NCI-H2029 (cell line): ENCODE measurements at regions not wholly inside any gene's neighbourhood (a gene's known extent, or its start where the extent isn't known, plus 50 kb on each side); places are given as distances from the start of the nearest gene placed in this dataset.
A peak's percentile ranks its signal among the peaks of the same experiment; 100 is the strongest.
"Not testable (repeated sequence)": the region's sequence is repeated elsewhere in the genome, so short reads cannot be mapped to it uniquely, and the experiment has no call there.

Experiments
- DNase-seq: peaks from one replicate; lab custom pipeline; 2025; lab: John Stamatoyannopoulos, UW

DNA sequence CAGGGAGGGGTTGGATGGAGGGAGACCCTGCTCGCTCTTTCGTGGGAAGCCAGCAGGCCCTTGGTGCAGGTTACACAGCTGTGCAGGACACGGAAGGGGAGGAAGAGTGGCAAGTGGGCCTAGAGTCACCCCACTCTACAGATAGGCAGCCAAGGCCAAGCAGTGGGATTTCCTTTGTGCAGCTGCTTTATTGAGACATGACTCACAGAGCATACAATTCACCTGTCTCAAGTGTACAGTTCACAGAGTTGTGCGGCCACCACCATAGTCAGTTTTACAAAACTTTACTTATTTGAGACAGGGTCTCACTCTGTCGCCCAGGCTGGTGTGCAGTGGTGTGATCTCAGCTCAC lies 91.2 kb upstream of the CIBAR2 start:
- DNase-seq = no peak

DNA sequence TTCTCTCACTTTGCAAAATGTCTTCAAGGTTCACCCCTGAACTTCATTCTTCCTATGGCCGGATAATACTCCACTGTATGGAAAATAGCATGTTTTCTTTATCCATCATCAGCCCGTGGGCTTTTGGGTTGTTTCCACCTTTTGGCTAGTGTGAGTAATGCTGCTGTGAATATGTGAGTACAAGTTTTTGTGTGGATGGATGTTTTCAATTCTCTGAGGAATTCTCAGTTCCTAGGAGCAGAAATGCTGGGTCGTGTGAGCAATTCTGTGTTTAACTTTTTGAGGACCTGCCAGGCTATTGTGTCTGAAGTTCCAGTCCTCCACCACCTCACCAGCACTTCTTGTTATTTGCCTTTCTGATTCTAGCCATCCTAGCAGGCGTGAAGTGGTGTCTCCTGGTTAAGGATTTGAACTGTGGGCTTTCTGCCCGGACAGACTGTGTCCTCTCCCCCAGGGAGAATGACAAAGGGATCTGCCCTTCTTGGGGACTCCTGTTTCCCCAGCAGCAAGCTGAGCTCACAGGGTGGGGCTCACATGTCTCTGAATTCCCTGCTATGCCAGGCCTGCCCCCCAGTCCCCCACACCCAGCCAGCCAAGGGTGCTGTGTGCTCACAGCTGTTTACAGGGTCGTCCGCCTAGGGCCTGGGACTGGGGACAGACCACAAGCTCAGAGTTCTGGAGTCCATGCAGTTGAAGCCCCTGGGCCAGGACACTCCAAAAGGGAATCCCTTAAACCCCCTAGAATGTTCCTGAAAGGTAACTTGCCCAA lies 92.2 kb upstream of the CIBAR2 start:
- DNase-seq = no peak

DNA sequence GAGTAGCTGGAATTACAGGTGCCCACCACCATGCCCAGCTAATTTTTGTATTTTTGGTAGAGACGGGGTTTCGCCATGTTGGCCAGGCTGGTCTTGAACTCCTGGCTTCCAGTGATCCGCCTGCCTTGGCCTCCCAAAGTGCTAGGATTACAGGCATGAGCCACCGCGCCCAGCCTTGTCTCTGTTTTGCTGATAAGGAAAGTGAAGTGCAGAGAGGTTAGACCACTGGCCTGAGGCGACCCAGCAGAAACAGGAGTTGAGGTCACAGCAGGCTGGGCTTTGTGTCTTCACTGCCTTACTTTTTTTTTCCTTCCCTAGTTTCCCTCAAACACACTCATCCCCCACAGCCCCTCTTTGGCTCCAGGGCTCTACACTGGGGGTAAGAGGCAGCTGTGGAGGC lies 93.0 kb upstream of the CIBAR2 start:
- not testable (repeated sequence) for DNase-seq

DNA sequence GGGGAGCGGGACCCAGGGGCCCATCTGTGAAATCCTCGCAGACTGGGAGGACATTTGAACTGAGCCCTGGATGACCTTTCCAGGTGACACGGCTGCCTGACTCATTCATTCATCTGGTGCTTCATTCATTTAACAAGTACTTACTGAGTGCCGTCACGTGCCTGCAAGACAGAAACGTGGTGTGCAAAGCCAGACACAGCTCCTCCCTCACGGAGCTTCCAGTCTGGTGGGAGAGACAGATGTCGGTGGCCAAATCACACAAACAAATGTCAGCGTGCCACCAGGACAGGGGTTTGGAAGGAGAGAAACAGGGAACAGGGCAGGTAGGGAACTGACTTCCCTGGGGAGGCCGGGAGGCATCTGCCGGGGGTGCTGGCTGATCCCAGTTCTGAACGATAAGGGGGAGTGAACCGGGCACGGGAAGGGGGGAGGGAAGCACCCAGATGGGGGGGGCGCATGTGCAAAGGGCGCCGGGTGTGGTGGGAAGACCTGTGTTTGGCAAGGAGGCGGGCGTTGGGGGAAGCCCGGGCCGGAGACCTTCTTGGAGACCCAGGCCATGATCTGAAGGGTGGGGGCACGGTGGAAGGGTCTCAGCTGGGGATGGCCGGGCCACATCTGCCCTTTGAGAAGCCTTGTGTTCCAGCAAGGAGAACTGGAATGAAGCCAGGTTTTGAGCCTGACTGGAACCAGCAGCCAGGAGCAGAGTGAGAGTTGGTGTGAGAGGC lies 93.6 kb upstream of the CIBAR2 start:
- DNase-seq = no peak

DNA sequence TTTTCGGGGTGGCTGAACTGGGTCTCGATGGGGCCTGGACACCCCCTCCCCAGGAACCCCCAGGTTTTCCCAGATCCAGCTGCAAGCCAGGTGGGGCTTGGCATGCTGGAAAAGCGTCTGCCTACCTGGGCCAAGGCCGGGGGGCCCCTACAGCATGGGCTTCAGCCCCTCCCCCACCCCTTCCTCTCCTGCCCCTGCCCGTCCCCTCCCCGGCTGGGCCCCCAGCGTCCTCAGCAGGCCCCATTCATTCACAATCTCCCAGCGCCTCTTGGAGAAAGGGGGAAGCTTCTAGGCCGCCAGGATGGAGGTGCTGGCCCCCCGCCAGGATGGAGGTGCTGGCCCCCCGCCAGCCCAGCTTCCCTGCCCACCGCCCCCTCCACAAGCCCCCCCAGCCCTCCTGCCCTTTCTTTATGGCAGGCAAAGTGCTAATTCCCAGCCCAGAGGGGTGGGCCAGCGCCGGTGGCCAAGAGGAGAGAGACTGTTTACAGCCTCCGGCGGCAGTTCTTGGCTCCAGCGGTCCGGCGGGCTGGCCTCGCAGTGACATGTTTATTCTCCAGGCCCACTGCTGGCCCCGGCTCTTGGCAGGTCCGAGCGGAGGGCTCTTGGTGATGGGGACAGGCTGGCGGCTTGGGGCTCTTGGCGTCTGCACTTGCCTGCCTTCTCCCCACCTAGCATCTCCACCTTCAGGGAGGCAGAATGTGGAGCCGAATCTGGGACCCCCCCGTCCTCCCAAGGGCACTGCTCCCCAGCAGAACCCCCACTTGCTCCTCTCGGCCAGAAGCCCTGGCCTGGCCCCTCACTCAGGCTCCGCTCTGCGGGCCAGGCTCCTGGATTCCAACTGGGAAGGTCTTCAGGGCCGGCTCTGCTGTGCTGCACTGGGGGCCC lies 94.4 kb upstream of the CIBAR2 start:
- DNase-seq = no peak

DNA sequence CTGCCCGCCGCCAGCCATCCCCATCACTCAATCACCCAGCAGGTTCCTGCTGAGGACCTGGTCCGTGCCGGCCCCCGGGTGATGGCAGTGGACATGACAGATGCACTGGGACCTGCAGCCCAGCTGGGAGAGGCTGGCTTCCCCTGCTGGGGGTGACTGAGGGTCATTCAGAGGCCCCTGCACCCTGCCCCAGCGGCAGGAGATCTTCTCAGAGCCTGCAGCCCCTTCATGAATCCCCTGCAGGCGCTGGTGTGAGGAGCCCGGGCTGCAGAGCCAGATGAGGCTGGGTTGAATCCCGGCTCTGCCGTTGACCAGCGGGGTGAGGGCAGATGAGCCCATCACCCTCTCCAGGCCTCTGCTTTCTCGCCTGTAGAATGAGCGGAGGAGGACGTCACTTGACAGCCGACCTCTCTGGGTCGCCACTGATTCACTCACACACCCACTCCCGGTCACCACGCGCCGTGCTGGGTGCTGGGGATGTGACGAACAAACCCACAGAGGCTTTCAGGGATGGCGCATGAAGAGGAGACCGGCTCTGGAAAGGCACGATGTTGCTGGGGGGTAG lies 95.2 kb upstream of the CIBAR2 start:
- DNase-seq = no peak

DNA sequence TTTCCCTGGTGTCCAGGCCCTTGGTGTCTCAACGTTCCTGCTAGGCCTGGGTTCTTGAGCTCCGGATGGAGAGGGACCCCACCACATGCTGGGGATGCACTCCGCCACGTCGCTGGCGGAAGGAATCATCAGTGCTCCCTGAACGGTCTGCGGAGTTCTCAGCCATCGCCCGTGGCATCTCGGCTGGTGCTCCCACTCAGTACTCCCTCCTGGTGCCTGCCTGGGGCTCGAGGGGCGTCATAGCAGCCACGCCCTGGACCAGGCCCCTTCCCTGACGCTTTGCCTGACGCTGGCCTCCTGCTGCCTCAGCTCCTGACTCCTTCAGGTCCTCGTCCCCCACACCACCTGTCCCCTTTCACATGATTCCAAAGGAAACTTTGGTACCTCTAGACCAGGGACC lies 95.9 kb upstream of the CIBAR2 start:
- no peak for DNase-seq

DNA sequence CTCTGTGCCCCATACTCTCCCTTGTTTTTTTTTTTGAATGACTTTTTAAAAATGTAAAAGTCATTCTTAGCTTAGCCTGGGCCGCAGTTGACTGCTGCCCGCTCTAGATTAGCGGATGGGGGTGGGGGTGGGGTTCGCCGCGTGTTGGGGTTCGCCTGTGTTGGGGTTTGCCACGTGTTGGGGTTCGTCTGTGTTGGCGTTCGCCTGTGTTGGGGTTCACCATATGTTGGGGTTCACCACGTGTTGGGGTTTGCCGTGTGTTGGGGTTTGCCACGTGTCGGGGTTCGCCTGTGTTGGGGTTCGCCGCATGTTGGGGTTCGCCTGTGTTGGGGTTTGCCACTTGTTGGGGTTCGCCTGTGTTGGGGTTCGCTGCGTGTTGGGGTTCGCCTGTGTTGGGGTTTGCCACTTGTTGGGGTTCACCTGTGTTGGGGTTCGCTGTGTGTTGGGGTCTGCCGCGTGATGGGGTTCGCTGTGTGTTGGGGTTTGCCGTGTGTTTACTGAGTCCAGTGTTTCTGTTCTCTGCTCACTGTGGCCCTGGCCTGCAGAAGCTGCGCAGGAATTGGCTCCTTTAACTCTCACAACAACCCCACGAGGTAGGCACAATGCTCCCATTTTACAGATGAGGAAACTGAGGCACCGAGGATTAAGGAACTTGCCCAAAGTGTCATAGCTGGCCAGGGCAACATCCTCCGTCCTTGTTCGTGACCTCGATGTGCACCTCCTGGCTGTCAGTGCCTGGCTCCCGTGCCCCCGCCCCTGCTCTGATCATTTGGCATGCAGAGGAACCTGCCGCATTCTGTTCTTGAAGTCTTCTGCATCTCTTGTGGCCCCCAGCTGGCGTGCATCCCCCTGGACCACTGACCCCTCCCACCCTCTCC lies 96.6 kb upstream of the CIBAR2 start:
- no peak for DNase-seq

DNA sequence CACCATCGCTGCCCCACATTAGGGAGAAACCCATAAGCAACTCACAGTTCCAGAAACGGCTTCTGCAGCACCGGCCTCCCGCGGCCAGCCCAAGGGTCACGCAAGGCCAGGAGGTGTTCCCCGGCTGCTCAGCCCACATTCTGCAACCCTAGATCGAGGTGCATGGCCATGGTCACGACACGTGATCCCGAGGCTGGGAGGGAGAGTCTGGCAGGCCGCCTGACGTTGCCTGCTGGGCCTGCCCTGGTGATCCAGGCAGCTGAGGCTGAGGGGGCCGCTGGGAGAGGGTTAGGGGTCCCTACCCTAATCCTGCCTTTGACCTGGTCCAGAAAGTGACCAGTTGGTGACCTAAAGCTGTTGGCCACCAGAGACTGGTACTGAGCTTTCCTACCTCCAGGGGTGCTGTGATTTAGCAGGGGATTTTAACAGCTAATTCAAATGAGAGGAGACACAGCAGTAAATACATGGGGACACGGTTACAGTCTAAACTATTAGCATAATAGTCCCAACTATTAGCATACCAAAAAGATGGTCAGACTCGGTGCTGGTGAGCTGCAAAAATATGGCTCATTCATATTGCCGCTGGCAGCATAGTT lies 97.4 kb upstream of the CIBAR2 start:
- DNase-seq = no peak

DNA sequence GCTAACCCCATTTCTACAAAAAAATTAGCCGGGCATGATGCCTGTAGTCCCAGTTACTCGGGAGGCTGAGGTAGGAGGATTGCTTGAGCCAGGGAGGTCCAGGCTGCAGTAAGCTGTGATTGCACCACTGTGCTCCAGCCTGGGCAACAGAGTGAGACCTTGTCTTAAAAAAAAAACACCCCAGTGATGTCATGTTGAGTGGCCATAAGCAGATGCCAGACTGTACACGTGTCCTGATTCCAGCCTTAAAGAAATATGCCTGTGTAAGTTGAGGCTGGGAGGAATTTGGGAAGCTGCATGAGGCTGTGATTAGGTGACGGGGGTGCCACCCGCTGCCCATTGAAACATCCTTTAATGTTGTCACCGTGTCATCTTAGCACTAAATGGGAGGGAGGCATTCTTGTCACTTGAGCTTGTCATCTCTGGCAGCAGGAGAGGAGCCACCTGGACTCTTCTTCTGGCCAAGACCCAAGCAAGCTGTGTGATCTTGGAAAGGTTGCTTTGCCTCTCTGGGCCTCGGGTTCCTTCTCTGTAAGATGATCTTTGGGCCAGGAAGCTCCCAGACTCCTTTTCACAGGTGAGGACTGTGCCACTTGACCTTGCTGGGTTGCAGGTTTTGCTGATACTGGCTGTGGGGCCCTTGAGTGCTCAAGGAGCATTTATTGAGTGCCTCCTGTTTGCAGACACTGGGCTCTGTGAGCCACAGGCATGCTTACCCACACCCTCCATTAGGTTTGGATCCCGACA lies 98.3 kb upstream of the CIBAR2 start:
- DNase-seq = no peak

DNA sequence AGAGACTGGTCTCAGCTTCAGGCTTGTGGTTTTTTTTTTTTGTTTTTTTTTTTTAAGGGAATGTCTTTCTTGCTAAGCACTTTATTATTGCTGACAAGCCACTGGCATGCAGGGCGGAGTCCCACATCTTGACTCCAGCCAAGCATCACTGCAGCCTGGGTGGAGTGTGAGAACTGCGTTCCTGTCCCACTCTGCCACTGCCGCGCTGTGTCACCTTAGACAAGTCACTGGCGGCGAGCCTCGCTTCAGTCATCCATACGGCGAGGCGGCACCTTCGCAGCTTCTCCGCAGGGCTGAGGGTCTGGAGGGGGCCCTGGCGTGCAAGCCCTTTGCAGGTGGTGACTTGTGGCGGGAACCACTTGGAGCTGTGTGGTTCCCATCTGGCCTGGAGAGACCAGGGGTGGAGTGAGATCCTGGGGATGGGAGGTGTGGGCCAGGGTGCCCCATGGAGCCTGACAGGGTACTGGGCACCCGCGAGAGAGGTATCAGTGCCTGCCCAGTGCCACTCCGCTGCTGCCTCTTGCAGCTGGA lies 99.1 kb upstream of the CIBAR2 start:
- DNase-seq = no peak

DNA sequence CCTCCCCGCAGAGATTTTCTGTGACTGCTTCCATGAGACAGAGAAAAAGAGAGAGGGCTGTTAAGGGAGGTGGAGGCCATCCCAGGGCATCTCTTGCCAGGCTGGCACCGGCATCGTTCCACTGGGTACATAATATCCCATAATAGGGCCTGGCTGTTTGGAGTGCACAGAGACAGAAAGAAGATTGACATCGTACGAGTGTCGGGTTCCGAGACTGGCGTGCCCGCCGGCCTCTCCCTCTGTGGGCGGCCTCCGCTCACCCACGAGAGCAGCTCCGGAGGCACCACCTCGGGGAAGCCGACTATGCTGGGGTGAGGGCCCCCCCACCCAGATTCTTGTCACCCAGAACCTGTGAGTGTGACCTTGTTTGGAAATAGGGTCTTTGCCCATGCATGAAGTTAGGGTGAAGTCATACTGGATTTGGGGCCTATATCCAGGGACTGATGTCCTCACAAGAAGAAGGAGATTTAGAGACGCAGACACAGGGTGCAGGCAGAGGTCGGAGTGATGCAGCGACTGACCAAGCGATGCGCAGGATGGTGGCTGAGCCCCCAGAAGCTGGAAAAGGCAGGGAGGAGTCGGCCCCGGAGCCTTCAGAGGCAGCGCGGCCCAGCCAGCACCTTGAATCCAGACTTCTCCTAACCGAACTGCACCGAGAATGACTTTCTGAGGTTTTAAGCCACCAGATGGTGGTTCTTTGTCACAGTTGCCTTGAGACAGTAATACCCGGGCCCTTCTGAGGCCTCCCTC lies 101.8 kb upstream of the CIBAR2 start:
- DNase-seq = no peak

DNA sequence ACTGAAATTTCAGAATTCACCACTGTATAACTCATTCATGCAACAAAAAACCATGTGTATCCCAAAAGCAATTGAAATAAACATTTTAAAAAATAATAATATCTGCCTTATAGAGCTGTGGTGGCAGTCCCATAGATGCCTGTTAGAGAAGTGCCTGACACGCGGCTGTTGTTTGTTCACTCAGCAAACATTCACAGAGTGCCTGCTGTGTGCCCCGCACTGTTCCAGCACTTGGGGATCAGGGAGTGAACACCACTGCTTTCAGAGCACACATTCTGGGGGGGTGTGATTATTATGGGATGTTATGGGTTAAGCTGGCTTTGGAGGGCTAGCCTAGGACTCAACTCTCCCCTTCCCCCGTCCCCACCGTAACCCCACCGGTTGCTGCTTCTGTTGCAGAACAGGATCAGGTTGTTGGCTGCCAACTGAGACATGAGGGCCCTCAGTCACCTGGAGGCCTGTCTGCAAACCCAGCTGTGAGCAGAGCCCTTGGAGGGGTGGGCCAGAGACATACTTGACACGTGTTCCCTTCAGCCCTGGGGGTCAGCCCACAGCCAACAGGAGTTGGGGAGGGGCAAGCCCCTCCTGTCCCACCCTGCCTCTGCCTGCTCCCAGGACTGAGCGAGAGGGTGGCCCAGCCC lies 103.3 kb upstream of the CIBAR2 start:
- DNase-seq = no peak

DNA sequence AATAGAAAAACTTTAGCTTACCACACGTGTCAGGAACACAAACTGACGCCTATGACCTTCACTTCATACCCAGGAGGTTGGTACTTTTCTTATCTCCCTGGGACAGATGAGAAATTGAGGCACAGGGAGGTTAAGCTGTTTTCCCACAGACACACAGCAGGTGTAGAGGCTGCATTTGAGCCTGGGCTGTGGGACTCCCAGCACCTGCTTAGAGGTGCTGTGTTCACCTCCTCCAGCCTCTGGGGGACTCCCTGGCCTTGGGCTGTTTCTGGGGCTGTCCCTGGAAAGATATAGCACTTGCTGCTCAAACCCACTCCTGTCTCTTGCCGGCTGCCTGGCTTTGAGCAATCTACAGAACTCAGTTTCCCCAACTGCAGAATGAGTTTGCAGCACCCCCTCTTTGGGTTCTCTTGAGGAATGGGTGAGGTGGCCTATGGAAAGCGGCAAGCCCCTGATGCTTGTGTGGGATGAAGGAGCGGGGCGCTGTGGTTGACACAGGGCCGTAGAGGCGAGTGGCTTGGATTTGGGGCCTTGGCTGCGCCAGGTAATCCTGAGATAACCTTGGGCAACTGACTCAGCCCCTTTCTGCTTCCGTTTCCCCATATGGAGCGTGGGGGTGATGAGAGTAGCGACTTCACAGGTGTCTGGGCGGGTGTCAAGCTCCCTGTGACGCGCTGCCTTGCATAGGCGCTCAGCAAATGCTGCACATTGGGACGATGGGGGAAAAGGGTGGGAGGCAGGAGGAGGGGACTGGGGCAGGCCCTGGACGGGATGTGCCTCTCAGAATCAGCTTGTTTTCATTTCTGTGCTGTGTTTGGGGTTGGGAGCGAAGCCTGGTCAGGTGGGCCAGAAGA lies 104.5 kb upstream of the CIBAR2 start:
- DNase-seq = no peak

DNA sequence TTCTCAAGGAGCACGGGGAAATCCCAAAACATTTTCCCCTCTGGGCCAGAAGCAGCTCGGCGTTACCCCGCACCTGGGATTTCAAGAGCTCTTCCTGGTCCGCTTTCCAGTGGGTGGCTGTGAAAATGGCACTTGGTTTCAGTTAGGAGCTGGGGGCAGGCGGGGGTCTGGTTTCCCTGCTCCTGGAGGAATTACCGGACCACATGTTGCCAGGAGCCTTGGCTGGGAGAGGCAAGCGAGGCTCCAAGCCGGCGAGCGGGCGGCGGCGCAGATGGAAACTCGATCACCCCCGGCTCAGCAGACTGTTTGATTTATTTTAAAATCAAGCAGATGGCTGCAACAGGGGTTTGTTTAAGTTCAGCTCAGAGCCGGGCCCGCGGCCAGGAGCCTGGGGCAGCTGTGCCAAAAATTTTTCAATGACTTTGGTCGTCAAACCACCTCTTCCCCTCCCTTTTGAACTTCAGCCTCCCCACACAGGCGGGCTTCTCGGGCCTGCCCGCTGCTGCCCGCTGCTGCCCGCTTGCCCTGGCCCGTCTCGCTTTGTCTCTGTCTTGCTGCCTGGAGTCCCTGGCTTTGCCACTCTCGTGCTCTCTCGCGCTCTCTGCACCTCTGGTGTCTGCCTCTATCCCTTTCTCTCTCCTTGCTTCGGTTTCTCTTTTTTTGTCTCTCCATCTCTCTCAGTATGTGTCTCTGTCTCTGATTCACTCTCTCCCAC lies 108.0 kb upstream of the CIBAR2 start:
- peak; percentile 69 for DNase-seq

DNA sequence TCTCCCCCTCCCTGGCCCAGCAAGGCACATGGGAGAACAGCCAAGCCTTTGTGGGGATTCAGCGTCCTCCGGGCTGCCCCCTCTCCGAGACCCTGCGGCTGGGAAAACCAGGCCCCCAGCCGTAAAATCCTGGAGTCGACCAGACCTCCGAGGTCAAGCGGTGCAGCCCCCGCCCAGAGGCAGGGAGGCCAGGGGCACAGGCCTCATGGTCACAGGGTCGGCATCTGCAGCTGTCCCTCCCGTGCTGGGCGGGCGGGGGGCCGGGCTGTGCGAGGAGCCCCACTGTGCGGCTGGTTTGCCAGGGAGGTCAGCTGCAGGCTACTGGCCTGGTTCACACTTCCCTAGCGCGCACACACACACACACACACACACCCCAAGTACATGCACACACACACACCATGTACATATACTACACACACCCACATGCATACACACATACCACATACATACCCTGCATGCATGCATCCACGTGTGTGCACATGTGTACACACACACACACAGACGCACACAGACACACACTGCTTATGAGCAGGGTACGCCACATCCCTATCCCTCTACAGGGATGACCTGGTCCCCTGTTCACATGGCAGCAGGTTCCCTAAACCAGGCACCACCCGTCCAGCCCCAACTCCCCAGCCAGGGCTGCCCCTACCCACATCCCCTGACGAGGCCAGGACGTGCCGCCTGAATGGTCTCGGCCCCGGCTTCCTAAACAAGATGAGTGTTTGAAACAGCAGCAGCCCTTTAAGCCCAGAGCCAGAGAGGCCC lies 108.9 kb upstream of the CIBAR2 start:
- no peak for DNase-seq
